OCI-LY7 (cell line): ENCODE measurements at regions not wholly inside any gene's neighbourhood (a gene's known extent, or its start where the extent isn't known, plus 50 kb on each side); places are given as distances from the start of the nearest gene placed in this dataset.

ENCODE experiments used
- BruUV-seq: library from RNA; stranded (reverse); fragments of 400-500 nt; replicated peaks from 2 replicates; lab custom pipeline; 2021; lab: Mats Ljungman, UMichigan
- CTCF ChIA-PET: fragments of 300-600 bp; sonication (Branson Sonifier 250); formaldehyde crosslinking; loops from one replicate; lab custom pipeline; 2022; ENCODE audit warnings: antibody characterized with exemption; ENCODE audit not compliant: unreplicated experiment; lab: Charles Lee
- POLR2A ChIA-PET: fragments of 300-600 bp; sonication (Branson Sonifier 250); formaldehyde crosslinking; loops from one replicate; lab custom pipeline; 2022; ENCODE audit warnings: antibody characterized with exemption; lab: Charles Lee
- DNase-seq: peaks from one replicate; pipeline ENCODE4 v3.0.0-alpha.2; 2015; ENCODE audit warnings: low spot score
- H2AFZ ChIP-seq: fragments of 200-600 bp; sonication (generic), shearing (Covaris generic); 2 replicates; pipeline ENCODE4 v1.6.1; 2014; ENCODE audit warnings: mild to moderate bottlenecking, antibody characterized with exemption, low read length, moderate library complexity
- H3K27ac ChIP-seq: fragments of 200-600 bp; sonication (generic); 2 replicates; pipeline ENCODE4 v1.5.1; 2014; ENCODE audit warnings: mixed run types, low read depth, mild to moderate bottlenecking, moderate library complexity, low read length, inconsistent platforms; ENCODE audit not compliant: poor library complexity, severe bottlenecking
- H3K36me3 ChIP-seq: fragments of 200-600 bp; sonication (generic); 2 replicates; pipeline ENCODE4 v1.6.1; 2014; ENCODE audit warnings: mild to moderate bottlenecking, antibody characterized with exemption, low read length, moderate library complexity, mixed read lengths; ENCODE audit not compliant: insufficient read depth
- H3K4me1 ChIP-seq: fragments of 200-600 bp; sonication (generic); 2 replicates; pipeline ENCODE4 v1.5.1; 2014; ENCODE audit warnings: mild to moderate bottlenecking, low read length; ENCODE audit not compliant: insufficient read depth, poor library complexity, severe bottlenecking
- H3K4me2 ChIP-seq: fragments of 200-600 bp; sonication (generic); 2 replicates; pipeline ENCODE4 v1.6.1; 2014; ENCODE audit warnings: mild to moderate bottlenecking, low read length
- H3K4me3 ChIP-seq: fragments of 200-600 bp; sonication (generic); 2 replicates; pipeline ENCODE4 v1.5.1; 2014; ENCODE audit warnings: mild to moderate bottlenecking, low read depth, low read length; ENCODE audit not compliant: poor library complexity, severe bottlenecking
- H3K79me2 ChIP-seq: fragments of 200-600 bp; sonication (generic); 2 replicates; pipeline ENCODE4 v1.6.1; 2016; ENCODE audit warnings: low read depth, mild to moderate bottlenecking, low read length, moderate library complexity, mixed read lengths; ENCODE audit not compliant: insufficient read depth
- H3K9me2 ChIP-seq: fragments of 200-600 bp; sonication (generic); 2 replicates; pipeline ENCODE4 v1.6.1; 2016; ENCODE audit warnings: mild to moderate bottlenecking, low read length, mixed read lengths; ENCODE audit not compliant: insufficient read depth
- H3K9me3 ChIP-seq: fragments of 200-600 bp; sonication (generic); 2 replicates; pipeline ENCODE4 v1.6.1; 2014; ENCODE audit warnings: mild to moderate bottlenecking, mixed run types, low read length, mixed read lengths
- H4K20me1 ChIP-seq: fragments of 200-600 bp; sonication (generic); 2 replicates; pipeline ENCODE4 v1.6.1; 2014; ENCODE audit warnings: mild to moderate bottlenecking, antibody characterized with exemption, low read length, moderate library complexity, mixed read lengths; ENCODE audit not compliant: insufficient read depth
- CTCF ChIP-seq: fragments of 200-600 bp; sonication (generic); conservative IDR thresholded peaks from 2 replicates; pipeline ENCODE4 v1.5.1; 2014; ENCODE audit warnings: mild to moderate bottlenecking, antibody characterized with exemption, low read length, moderate library complexity, mixed read lengths
- EZH2phosphoT487 ChIP-seq: fragments of 200-600 bp; sonication (generic); IDR thresholded peaks from 2 replicates; pipeline ENCODE4 v1.6.1; 2018; ENCODE audit warnings: low read depth, borderline replicate concordance, mild to moderate bottlenecking, mixed run types, antibody characterized with exemption, low read length, moderate library complexity, mixed read lengths
- intact Hi-C: fragments of 100-400 bp; cut with micrococcal nuclease; formaldehyde crosslinking; loops from one replicate; pipeline ENCODE4 v1.10.0; 2022; ENCODE audit not compliant: unreplicated experiment

GRCh38 chr10:126730856-126731609, 60.5 kb upstream of the C10orf90 start:
- TF ChIP-seq CTCF (no peak), EZH2phosphoT487 (no peak)
- Histone ChIP-seq H3K4me2 (no peak overlapping the region), H4K20me1 (no peaks in the 10 kb centered on the region), H2AFZ (no peak overlapping the region), H3K4me1 (no peaks in the 10 kb centered on the region), H3K36me3 (no peaks in the 10 kb centered on the region), H3K4me3 (no peak overlapping the region), H3K79me2 (no peaks in the 10 kb centered on the region), H3K9me3 (no peaks in the 10 kb centered on the region), H3K27ac (no peak overlapping the region), H3K9me2 (no peaks in the 10 kb centered on the region)
- intact Hi-C loops = no loop called here
- CTCF ChIA-PET = no interaction called here
- POLR2A ChIA-PET = no interaction called here
- BruUV-seq = no TSS peak
- DNase-seq = no peak

GRCh38 chr10:126731610-126731990, 61.1 kb upstream of the C10orf90 start:
- H2AFZ ChIP-seq = no peak overlapping the region
- ChIA-PET POLR2A (no interaction called here), CTCF (no interaction called here)
- BruUV-seq = no TSS peak
- H3K36me3 ChIP-seq = no peaks in the 10 kb centered on the region
- no peaks in the 10 kb centered on the region for H4K20me1 ChIP-seq
- H3K9me3 ChIP-seq = no peaks in the 10 kb centered on the region
- DNase-seq = no peak
- no peaks in the 10 kb centered on the region for H3K4me1 ChIP-seq
- H3K9me2 ChIP-seq = no peaks in the 10 kb centered on the region
- H3K4me3 ChIP-seq = no peak overlapping the region
- H3K27ac ChIP-seq = no peak overlapping the region
- no peak overlapping the region for H3K4me2 ChIP-seq
- intact Hi-C loops = no loop called here
- H3K79me2 ChIP-seq = no peaks in the 10 kb centered on the region
- no peak for TF ChIP-seq EZH2phosphoT487
- TF ChIP-seq CTCF = no peak

- Histone ChIP-seq H3K27ac (no peak overlapping the region), H3K4me2 (no peak overlapping the region), H3K4me3 (no peak overlapping the region), H2AFZ (no peak overlapping the region), H3K4me1 (no peaks in the 10 kb centered on the region), H3K36me3 (no peaks in the 10 kb centered on the region), H3K79me2 (no peaks in the 10 kb centered on the region), H3K9me2 (no peaks in the 10 kb centered on the region), H3K9me3 (no peaks in the 10 kb centered on the region), H4K20me1 (no peaks in the 10 kb centered on the region)
- intact Hi-C loops = no loop called here
- TF ChIP-seq CTCF (no peak), EZH2phosphoT487 (no peak)
- DNase-seq = no peak
- POLR2A ChIA-PET = no interaction called here
- CTCF ChIA-PET = no interaction called here
- no TSS peak for BruUV-seq
These were observed 61.8 kb upstream of the C10orf90 start for GRCh38 chr10:126732308-126732707.
